GM21447 (cell line): ENCODE measurements at regions not wholly inside any gene's neighbourhood (a gene's known extent, or its start where the extent isn't known, plus 50 kb on each side); places are given as distances from the start of the nearest gene placed in this dataset.
A peak's percentile ranks its signal among the peaks of the same experiment; 100 is the strongest.
"Not testable (repeated sequence)": the region's sequence is repeated elsewhere in the genome, so short reads cannot be mapped to it uniquely, and the experiment has no call there.

ENCODE experiments used
- ATAC-seq: cut with Tn5 transposase; IDR thresholded peaks from one replicate; pipeline ENCODE4 v1.9.1; 2021; ENCODE audit not compliant: unreplicated experiment

DNA sequence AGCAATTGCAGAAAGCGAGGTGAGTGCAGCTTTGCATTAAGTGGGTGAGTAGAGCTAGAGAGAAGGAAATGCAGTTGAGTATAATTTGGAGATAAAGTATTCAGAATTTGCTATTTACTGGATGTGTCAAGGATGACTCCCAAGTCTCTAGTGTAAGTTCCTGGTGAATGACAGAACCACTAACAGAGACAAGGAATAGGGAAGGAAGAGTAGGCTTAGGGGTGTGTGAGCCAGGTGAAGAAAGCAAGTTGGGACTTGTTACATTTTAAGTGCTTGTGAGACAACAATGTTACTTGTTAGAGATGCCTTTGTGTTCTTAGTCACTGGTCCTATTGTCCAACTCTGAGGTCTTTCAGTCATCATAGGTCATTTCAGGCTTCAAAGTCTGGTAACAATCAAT, 70.8 kb downstream of the TBC1D26 start:
- ATAC-seq, result not testable (repeated sequence)

DNA sequence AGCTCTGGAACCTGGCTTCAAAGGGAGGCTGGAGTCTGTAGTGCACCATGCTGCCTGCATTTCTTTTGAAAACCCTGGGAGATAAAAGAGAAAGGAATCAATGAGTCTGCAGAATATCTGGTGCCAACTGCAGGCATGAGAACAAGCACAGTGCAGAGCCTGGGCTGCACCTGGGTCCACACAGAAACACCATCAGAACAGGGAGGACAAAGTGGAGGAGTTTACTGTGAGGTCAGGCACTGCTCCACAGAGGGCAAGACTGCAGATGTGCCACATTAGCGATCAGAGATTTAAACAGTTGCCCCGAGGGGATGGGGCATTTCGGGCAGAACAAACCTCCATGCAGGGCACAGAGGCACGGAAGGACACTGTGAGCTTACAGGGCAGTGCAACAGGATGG, 74.7 kb downstream of the TBC1D26 start:
- ATAC-seq, result not testable (repeated sequence)

DNA sequence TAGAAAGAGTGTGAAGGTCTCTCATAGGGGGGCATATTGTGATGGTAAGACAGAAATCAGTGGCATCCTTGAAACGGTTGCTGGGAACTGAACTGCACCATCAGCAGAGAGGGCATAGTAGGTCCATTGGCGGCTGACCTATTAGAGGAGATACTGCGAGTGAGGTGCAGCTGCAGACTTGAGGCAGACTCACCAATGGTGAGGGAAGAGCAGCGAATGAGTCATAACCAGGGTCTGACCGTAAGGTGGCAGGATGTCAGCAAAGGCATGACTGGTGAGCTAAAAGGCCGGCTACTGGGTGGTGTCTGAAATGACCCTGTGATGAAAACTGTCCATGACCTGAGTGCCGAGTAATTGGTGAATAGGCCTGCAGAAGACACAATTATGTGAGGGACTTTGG, 81.3 kb downstream of the TBC1D26 start:
- ATAC-seq, result not testable (repeated sequence)

DNA sequence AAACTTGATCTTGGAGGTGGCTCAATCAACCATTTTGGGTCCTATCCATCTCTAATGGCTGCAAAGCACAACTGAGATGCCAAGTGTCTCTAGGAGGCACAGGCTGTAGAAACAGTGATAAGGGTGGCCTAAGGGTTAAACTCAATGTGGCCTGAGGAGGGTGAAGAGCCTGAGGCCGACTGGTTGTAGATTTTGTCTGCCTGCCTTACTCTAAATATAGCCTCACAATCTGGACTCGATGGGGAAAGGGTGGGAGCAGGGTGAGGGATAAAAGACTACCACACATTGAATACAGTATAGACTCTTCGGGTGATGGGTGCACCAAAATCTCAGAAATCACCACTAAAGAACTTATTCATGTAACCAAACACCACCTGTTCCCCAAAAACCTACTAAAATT, 81.9 kb downstream of the TBC1D26 start:
- ATAC-seq, result not testable (repeated sequence)

DNA sequence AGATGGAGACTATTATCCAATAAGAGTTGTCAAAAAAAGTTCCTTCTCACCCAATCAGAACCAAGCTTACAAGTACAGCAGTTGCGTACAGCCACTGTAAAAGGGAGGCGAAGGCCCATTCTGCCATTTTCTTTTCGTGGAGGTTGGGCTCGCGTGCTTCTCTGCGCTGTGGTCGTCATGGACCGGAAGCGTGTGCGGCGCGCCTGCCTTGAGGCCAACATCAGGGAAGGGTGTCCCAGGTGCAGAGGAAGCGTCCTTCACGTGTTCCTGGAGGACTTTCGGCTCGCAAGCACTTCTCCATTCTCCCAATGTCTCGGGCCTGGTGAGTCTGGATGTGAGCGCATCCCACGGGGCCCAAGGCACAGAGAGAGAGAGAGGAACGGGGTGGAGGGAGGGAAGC, 85.8 kb downstream of the TBC1D26 start:
- ATAC-seq, result not testable (repeated sequence)

DNA sequence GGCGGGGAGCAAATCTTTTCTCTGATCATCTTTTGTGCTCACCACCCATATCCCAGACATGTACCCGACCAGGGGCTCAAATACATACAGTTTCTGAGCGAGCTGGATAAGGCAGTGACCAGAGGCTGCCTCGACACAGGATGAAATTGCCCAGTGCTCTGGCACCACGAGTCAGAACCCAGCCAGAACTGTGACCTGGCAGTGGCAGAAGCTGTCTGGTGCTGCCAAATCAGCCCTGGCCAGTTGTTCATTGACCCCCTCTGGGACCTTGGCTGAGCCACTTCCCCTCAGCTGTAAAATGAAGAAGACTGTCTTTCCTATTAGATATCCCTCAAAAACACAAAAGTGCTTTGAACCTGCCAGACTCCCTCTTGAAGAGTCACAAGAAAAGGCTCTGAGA, 90.2 kb downstream of the TBC1D26 start:
- ATAC-seq, result not testable (repeated sequence)

DNA sequence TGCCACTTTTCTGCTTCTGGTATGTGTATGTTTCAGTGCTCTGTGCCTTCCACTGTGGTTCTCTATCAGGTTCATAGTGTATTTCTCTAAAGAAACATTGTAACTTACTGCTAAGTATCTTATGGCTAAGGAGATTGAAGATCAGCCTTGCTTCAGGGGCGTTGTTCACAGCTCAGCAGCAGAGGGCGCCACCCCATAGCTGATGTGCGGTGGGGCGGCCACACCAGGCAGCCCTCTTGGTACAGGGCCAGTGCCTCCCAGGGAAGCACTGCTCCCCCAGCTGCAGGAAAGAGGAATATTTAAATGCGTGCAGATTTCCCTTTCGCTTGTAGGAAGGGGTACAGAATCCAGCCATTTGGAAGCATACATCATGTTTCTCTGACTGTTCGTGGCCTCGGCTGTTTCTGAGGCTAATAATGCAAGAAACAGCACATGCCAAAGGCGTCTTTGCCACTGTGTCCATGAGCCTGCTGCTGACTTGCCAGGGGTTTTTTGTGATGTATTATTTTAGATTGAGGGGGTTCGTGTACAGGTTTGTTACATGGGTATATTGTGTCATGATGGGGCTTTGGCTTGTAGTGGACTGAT, 96.7 kb downstream of the TBC1D26 start:
- ATAC-seq, result not testable (repeated sequence)

DNA sequence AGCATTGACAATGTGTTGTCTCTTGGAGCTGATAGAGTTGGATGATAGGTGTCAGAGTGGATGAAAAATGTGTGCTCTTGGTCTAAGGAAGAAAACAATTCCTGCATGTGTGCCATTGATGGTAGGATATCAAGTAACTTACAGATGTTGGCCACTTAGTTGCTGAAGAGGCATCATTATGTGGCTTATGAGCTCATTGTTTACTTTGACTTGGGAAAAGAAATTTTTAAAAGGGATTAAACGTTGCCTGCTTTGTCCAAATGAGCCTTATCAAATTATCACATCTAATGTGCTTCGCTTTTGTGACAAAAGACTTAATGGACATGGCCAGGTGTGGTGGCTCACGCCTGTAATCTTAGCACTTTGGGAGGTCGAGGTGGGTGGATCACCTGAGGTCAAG, 98.1 kb downstream of the TBC1D26 start:
- ATAC-seq, result not testable (repeated sequence)

DNA sequence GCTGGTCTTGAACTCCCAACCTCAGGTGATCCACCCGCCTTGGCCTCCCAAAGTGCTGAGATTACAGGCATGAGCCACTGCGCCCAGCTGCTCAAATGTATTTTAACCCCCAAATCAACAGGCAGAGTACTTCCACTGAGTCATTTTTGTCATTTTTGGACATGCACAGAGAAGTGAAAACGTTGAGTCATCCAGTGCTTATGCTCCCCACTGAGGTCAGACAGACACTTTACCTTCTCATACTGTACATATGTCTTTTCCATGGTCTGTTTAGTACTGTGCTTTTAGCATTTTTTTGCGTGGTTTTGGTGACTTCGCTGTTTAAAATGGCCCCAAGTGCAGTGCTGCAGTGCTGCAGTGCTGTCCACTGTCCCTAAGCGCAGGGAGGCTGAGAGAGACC, 99.1 kb downstream of the TBC1D26 start:
- peak; percentile 95 for ATAC-seq

DNA sequence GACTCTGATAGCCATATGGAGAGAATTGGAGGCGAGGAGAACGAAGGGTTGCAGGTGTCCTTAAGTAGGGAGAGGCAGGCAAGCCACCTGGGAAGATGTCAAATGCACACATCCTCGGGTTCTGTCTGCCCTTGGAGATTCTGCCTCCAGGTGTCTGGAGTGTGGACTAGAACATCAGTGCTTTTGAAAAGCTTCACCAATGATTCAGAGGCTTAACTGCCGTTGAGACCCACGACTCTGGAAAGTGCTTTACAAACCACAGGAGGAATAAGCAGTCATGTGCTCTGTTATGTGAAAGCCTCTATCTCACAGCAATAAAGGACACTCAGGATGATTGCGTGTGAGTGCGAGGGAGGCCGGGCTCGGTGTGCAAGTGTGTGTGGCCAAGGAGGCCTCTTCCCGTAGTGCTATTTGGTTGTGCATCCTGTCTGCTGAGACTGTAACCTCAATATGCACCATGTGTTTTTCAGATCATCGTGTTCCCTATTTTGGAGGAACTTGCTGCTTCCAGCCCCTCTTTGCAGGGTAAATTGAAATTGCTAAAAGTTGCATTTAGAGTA, 100.9 kb downstream of the TBC1D26 start:
- ATAC-seq, result not testable (repeated sequence)

DNA sequence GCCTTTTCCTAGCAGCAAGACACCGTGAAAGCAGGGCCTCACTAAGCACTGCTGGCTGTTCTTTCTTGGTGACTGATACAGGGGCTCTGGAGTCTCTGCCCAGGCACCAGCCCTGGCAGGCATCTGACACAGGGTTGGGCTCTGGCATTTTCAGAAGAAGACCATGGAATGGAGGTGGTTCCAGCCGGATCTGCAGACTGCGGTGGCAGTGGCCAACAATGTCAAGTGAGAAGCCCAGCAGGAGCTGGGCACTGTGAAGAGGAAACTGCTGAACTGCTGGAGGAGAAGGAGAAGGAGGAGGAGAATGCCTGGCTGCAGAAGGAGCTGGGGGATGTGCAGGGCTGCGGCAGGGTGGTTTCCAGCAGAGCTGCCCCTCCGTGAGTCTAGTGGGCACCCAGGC, 101.8 kb downstream of the TBC1D26 start:
- not testable (repeated sequence) for ATAC-seq

DNA sequence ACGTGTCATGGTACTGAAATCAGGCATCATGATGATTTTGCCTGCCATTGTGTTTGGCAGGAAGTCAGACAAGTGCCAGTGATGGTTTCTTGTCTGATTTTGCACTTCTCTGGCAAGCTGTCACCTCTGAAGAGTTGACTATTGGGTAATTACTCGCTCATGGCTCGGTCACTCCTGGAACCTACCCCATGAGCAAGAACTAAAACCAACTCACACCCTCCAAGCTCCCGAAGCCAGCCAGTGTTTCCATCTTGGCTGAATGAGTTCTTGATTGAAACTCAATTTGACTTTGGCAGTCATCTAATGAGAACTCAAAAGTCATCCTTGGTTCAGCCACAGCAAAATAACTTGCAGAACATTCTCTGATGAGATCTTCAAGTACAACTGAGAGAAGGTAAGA, 103.4 kb downstream of the TBC1D26 start:
- ATAC-seq, result not testable (repeated sequence)

DNA sequence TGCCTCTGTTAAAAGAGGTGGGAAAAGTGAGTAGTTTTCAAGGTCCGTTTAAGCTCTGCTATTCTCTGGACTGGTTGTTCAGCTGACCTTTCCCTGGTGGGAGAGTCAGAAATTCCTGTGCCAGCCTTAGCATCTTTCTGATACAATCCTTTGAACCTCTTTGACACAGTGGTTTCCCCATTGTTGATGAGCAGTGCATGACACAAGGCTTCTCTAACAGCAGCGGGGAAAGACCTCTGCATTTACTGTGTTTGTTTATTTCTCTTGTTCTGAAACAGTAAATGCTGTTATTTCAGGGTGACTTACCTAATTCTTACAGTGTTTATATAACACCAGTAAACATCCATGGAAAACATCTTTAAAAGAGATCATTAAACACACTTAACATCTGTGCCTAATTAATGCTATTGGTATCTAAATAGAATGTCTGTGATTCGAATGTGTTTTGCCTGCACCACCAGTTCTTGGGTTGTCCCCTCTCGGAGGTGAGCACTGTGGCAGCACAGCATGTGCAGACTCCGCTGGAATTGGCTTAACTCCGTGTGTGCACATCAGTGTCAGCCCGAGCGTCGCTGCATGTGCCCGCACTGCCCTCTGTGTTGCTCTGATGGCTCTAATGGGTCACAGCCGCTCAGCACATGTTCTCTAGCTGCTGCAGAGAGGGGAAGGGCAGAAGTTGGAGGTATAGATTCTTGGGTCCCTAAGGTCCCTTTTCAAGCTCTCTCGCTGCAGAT, 104.3 kb downstream of the TBC1D26 start:
- ATAC-seq, result not testable (repeated sequence)

DNA sequence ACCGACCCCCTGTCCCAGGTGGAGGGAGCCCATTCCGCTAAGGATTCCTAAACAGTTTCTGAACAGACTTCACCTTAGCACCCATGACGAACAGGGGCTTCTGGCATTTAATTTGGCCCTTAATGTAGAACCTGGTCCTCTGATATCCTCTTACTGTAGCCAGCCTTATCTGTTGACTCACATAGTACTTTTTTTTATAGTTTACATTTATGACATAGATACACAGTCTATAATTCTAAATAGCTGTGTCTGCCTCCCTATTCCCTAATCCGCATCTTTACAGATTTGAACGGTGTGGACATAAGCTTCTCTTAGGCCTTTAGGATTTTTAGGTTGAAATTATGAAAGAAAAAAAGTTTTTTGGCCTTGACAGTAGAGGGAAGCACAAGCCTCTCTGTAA, 104.9 kb downstream of the TBC1D26 start:
- not testable (repeated sequence) for ATAC-seq

DNA sequence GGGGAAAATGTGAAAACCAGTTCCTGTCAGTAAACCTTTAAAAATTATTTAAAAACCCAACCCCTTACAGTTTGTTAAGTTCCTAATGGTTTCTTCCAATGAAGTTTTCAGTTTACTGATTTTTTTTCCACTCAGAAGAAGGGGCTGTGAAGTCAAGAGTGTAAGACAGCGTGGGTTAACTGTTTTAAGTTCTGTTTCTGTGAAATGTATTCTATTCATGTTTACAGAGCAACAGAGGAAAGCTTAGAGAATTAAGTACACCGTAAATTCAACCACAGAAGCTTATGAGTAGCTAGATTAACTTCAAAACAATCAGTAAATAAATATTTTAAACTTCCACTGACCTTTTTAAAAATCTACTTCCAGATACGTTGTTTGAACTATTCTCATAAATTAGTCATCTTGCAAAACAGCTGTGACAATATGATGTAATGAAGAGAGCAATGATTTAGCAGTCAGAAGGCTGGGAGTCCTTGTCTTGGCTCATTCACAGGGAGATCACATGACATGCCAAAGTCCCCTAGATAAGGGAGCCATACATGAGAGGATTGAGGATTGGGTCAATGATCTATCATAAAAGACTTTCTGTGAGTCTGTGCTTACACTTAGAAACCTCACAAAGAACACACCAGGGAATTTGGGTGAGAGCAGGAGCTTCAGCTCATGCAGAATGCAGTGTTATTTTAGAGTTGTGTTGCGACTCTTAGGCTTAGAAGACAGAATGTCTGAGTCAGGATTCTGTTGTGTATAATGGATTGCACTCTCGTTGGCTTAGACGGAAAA, 97.3 kb upstream of the ADORA2B start:
- ATAC-seq, result peak; percentile 51

DNA sequence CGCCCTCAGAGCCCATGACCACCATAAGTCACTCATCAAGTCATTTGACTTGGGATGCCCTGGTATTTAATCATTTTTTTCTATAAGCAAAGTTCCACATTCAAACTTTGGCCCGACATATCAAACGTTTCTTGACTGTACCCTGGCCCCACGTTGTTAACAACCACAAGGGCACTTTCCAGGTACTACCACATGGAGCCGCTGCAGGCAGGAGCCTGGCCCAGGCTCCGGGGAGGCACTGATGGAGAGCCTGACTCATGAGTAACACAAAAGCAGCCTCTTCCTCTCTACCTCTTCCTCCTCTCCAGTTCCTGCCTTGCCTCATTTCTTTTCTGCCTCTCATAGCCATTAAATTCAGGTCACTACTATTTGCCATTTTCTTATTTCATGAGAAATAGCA, 95.9 kb upstream of the ADORA2B start:
- not testable (repeated sequence) for ATAC-seq

DNA sequence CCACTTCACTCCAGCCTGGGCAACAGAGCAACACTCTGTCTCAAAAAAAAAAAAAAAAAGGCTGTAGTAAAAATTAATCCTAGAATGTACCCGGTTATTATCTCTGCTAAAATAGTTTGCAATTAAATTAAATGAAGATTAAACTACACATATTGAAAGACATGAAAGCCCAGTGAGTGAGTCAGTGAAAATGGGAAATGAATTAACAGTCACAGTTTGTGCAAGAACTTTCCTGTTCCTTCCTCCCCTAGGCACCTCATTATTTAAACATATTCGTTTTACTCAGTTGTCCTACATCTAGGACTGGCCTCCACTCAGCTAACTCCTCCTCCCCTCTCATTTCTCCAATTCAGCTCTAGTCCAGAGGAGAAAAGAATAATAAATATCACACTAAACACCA, 94.9 kb upstream of the ADORA2B start:
- not testable (repeated sequence) for ATAC-seq

DNA sequence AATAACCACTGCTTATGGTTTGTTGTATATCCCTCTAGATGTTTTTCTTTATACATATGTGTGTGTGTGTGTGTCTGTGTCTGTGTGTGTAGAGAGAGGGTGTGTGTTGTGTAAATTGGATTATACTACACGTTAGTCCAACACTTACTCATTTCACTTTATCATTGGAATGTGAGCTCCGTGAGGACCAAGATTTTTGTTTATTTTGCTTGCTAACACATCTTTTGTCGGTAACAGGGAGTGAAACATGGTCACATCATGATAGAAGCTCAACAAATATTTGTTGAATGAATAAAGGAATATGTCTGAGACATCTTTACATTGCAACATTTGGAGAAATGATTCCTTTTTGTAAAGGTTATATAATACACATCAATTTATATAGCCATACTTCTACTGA, 94.2 kb upstream of the ADORA2B start:
- ATAC-seq, result not testable (repeated sequence)

DNA sequence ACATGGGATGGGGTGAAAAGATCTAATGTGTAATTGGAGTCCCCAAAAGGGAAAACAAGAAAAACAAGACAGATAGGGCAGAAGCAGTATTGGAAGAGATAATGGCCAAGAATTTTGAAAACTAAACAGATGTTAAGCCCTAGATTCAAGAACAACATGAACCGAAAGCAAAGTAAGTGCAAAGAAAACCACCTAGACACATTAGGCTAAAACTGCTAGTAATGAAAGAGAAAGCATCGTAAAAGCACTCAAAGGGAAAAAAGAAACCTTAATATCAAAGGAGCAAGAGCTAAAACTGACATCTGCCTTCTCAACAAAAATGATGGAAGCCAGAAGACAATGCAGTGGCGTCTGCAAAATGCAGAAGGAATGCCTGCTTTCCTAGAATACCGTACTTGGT, 92.1 kb upstream of the ADORA2B start:
- ATAC-seq, result peak; percentile 85

DNA sequence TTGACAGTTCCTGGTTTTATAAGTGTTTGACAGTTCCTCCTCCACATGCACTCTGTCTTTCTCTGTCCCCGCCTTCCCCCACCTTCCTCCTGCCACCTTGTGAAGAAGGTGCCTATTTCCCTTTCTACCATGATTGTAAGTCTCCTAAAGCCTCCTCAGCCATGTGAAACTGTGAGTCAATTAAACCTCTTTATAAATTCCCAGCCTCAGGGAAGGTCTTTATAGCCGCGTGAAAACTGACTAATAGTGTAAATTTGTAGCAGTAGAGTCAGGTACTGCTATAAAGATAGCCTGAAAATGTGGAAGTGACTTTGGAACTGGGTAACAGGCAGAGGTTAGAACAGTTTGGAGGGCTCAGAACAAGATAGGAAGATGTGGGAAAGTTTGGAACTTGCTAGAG, 88.7 kb upstream of the ADORA2B start:
- ATAC-seq, result not testable (repeated sequence)

DNA sequence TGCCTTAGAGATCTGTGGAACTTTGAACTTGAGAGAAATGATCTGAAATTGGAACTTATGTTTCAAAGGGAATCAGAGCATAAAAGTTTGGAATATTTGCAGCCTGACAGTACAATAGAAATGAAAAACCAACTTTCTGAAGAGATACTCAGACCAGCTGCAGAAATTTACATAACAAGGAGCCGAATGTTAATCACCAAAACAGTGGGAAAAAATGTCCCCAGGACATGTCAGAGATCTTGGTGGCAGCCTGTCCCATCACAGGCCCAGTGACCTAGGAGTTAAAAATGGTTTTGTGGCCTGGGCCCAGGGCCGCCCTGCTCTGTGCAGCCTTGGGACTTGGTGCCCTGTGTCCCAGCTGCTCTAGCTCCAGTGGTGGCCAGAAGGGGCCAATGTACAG, 88.2 kb upstream of the ADORA2B start:
- not testable (repeated sequence) for ATAC-seq

DNA sequence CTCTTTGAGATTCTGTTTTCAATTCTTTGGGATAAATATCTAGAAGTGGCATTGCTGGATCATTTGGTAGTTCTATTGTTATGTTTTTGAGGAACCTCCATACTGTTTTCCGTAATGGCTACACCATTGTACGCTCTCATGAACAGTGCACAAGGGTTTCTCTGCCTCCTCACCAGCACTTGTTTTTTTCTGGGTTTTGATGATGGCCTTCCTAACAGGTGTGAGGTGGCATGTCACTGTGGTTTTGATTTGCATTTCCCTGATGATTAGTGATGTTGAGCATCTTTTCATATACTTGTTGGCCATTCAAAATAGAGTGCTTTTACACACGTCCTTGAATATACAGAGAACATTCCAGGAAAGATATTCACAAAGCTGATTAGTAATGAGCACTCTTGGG, 86.8 kb upstream of the ADORA2B start:
- peak; percentile 65 for ATAC-seq
